Upper lobe of left lung (tissue), 4 donors: ENCODE measurements at regions not wholly inside any gene's neighbourhood (a gene's known extent, or its start where the extent isn't known, plus 50 kb on each side); places are given as distances from the start of the nearest gene placed in this dataset.

Experiments
- POLR2A ChIP-seq, 4 donors: fragments of 450-650 bp; IDR thresholded peaks; one replicate each; pipeline ENCODE4 v1.5.1; 2016 to 2017; ENCODE audit warnings: antibody characterized with exemption in 4 of 4, mild to moderate bottlenecking in 2 of 4
- POLR2AphosphoS5 ChIP-seq, 2 donors: sonication (generic); formaldehyde crosslinking; IDR thresholded peaks; one replicate each; pipeline ENCODE4 v1.5.1; 2017; ENCODE audit warnings: antibody characterized with exemption in 2 of 2
- TF ChIP-seq, protein P1 (sequence below), 6 experiments: fragments of 450-650 bp in 4 of 6; fragments of 200-600 bp in 2 of 6; sonication (generic) in 2 of 6; IDR thresholded peaks; one replicate each; pipeline ENCODE4 v1.5.1; 2016 to 2019; ENCODE audit warnings: antibody characterized with exemption in 6 of 6

DNA sequence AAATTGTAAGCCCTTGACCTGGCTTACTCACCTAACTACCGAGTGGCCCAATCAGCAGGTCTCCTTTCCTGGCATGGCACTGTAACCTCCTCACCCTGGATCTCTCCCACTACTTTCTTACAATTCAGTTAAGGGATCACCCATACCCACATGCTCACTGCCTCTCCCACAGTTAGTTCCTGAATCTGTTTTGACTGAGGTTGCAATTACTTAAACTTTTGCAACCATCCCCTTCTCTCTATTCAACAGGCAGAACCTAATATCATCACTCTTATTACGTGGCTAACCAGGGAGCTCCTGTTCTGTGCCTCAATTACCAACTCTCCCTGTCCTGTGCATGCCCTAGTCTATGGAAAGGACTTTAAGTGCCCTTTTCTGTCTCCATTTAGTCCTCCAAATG is 84.2 kb upstream of the IKZF1 start:
- TF ChIP-seq, protein P1, sequence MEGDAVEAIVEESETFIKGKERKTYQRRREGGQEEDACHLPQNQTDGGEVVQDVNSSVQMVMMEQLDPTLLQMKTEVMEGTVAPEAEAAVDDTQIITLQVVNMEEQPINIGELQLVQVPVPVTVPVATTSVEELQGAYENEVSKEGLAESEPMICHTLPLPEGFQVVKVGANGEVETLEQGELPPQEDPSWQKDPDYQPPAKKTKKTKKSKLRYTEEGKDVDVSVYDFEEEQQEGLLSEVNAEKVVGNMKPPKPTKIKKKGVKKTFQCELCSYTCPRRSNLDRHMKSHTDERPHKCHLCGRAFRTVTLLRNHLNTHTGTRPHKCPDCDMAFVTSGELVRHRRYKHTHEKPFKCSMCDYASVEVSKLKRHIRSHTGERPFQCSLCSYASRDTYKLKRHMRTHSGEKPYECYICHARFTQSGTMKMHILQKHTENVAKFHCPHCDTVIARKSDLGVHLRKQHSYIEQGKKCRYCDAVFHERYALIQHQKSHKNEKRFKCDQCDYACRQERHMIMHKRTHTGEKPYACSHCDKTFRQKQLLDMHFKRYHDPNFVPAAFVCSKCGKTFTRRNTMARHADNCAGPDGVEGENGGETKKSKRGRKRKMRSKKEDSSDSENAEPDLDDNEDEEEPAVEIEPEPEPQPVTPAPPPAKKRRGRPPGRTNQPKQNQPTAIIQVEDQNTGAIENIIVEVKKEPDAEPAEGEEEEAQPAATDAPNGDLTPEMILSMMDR (IDR thresholded peaks at IDR 0.05) = no peak
- TF ChIP-seq POLR2A (IDR thresholded peaks at IDR 0.05) (no peak), POLR2AphosphoS5 (IDR thresholded peaks at IDR 0.05) (no peak)
